Panc1 (cell line): ENCODE measurements at regions not wholly inside any gene's neighbourhood (a gene's known extent, or its start where the extent isn't known, plus 50 kb on each side); places are given as distances from the start of the nearest gene placed in this dataset.

Experiments used
- ATAC-seq: fragments of 200-7000 bp; cut with Tn5 transposase; 2 replicates; pipeline ENCODE4 v1.9.1; 2020; ENCODE audit warnings: mild to moderate bottlenecking, moderate library complexity
- BruUV-seq: library from RNA; stranded (reverse); fragments of 400-500 nt; replicated peaks from 2 replicates; lab custom pipeline; 2021; lab: Mats Ljungman, UMichigan
- CTCF ChIA-PET: fragments of 300-600 bp; sonication (Branson Sonifier 250); formaldehyde crosslinking; loops from one replicate; lab custom pipeline; 2022; ENCODE audit warnings: antibody characterized with exemption; lab: Charles Lee
- POLR2A ChIA-PET: fragments of 300-600 bp; sonication (Branson Sonifier 250); formaldehyde crosslinking; loops from one replicate; lab custom pipeline; 2022; ENCODE audit warnings: antibody characterized with exemption; lab: Charles Lee
- DNase-seq: peaks from one replicate; pipeline ENCODE4 v3.0.0-alpha.2; 2010; ENCODE audit warnings: low read depth, low spot score
- H3K27ac ChIP-seq: 2 replicates; pipeline ENCODE4 v1.5.1; 2011; ENCODE audit warnings: mild to moderate bottlenecking, low read length, inconsistent platforms
- H3K27me3 ChIP-seq: fragments of 200-500 bp; sonication (Bioruptor generic); 2 replicates; pipeline ENCODE4 v1.6.0; 2014; ENCODE audit warnings: low read length, inconsistent platforms; ENCODE audit not compliant: control insufficient read depth, insufficient read depth
- H3K36me3 ChIP-seq: fragments of 200-500 bp; sonication (Bioruptor generic); 2 replicates; pipeline ENCODE4 v1.5.1; 2014; ENCODE audit warnings: inconsistent platforms, mild to moderate bottlenecking, low read length, moderate library complexity; ENCODE audit not compliant: control insufficient read depth, insufficient read depth
- H3K4me1 ChIP-seq: 2 replicates; pipeline ENCODE4 v1.5.1; 2011; ENCODE audit warnings: inconsistent platforms, mild to moderate bottlenecking, low read length, moderate library complexity; ENCODE audit not compliant: control insufficient read depth, insufficient read depth
- H3K4me3 ChIP-seq, 2 experiments: 2 replicates each; pipeline ENCODE4 v1.5.1; 2011 to 2012; ENCODE audit warnings: low read depth in 2 of 2, low read length in 2 of 2, mild to moderate bottlenecking in 2 of 2, inconsistent platforms in 1 of 2, moderate library complexity in 1 of 2
- H3K9me3 ChIP-seq: fragments of 200-500 bp; sonication (Bioruptor generic); 2 replicates; pipeline ENCODE4 v1.5.1; 2014; ENCODE audit warnings: low read depth, mild to moderate bottlenecking, inconsistent platforms, low read length, moderate library complexity; ENCODE audit not compliant: control insufficient read depth, insufficient read depth
- CTCF ChIP-seq: fragments of 450-650 bp; IDR thresholded peaks from 2 replicates; pipeline ENCODE4 v1.5.1; 2017; ENCODE audit warnings: mild to moderate bottlenecking
- POLR2AphosphoS5 ChIP-seq: IDR thresholded peaks from 2 replicates; pipeline ENCODE4 v1.6.1; 2012; ENCODE audit warnings: mild to moderate bottlenecking, low read depth, low read length, moderate library complexity
- REST ChIP-seq, 2 experiments: IDR thresholded peaks; 2 replicates each; pipeline ENCODE4 v1.6.1; 2011 to 2012; ENCODE audit warnings: low read depth in 2 of 2, control low read depth in 1 of 2, low read length in 1 of 2, mild to moderate bottlenecking in 1 of 2, moderate library complexity in 1 of 2; ENCODE audit not compliant: insufficient read depth in 1 of 2
- SIN3A ChIP-seq: IDR thresholded peaks from 2 replicates; pipeline ENCODE4 v1.6.1; 2012; ENCODE audit warnings: low read depth, mild to moderate bottlenecking, low read length, moderate library complexity, borderline replicate concordance; ENCODE audit not compliant: insufficient read depth
- TCF7L2 ChIP-seq: IDR thresholded peaks from 2 replicates; pipeline ENCODE4 v1.6.1; 2011; ENCODE audit warnings: mild to moderate bottlenecking, low read depth, low read length, inconsistent platforms
- in situ Hi-C: cut with HindIII; loops from 2 replicates; pipeline ENCODE4 v1.10.0; 2016; ENCODE audit warnings: low sequenced_read_pairs, low pct_unique_long_range_greater_than_20kb
- intact Hi-C: fragments of 100-400 bp; cut with micrococcal nuclease; formaldehyde crosslinking; loops from one replicate; pipeline ENCODE4 v1.10.0; 2022; ENCODE audit not compliant: unreplicated experiment

GRCh38 chr11:70512716-70513115 is 114.4 kb downstream of the CTTN start:
- no peak for TF ChIP-seq CTCF
- no peak for TF ChIP-seq TCF7L2
- no peak for TF ChIP-seq SIN3A
- no peak for TF ChIP-seq POLR2AphosphoS5
- no peak for TF ChIP-seq REST (IDR thresholded peaks at IDR 0.05; ENCODE audit: insufficient read depth in 1 of 2, low read depth in 2 of 2, low read length in 1 of 2)
- no peak for DNase-seq
- peaks cover 9% of the 10 kb centered on the region for H3K9me3 ChIP-seq
- intact Hi-C loops (no loop called here), in situ Hi-C loops (no loop called here)
- CTCF ChIA-PET = no interaction called here
- H3K36me3 ChIP-seq = no peaks in the 10 kb centered on the region
- peaks cover 2% of the 10 kb centered on the region; the same call in 1 of the 2 replicates for H3K27me3 ChIP-seq
- H3K4me1 ChIP-seq = no peaks in the 10 kb centered on the region
- no peak for ATAC-seq
- no TSS peak for BruUV-seq
- POLR2A ChIA-PET = interaction anchor here (0.7 kb wide), 1 partner anchor 76 kb away, joined by 7 read pairs; no protein-coding TSS in a partner anchor
- no peak overlapping the region for H3K4me3 ChIP-seq
- no peak overlapping the region for H3K27ac ChIP-seq

- ChIA-PET POLR2A (no interaction called here), CTCF (no interaction called here)
- no peak for TF ChIP-seq SIN3A
- TF ChIP-seq CTCF = no peak
- TF ChIP-seq TCF7L2 = no peak
- no peak for TF ChIP-seq POLR2AphosphoS5
- TF ChIP-seq REST (IDR thresholded peaks at IDR 0.05; ENCODE audit: insufficient read depth in 1 of 2, low read depth in 2 of 2, low read length in 1 of 2) = no peak
- peaks cover 2% of the 10 kb centered on the region; the same call in 1 of the 2 replicates for H3K27me3 ChIP-seq
- no peak overlapping the region for H3K27ac ChIP-seq
- H3K4me1 ChIP-seq = no peaks in the 10 kb centered on the region
- intact Hi-C loops = no loop called here
- DNase-seq (no peak), ATAC-seq (no peak)
- peaks cover 9% of the 10 kb centered on the region for H3K9me3 ChIP-seq
- no peak overlapping the region for H3K4me3 ChIP-seq
- in situ Hi-C loops = no loop called here
- no TSS peak for BruUV-seq
- H3K36me3 ChIP-seq = no peaks in the 10 kb centered on the region
Measured at GRCh38 chr11:70517203-70517602, 118.9 kb downstream of the CTTN start.
